ENCODE measurements at regions not wholly inside any gene's neighbourhood (a gene's known extent, or its start where the extent isn't known, plus 50 kb on each side); places are given as distances from the start of the nearest gene placed in this dataset.

DNA sequence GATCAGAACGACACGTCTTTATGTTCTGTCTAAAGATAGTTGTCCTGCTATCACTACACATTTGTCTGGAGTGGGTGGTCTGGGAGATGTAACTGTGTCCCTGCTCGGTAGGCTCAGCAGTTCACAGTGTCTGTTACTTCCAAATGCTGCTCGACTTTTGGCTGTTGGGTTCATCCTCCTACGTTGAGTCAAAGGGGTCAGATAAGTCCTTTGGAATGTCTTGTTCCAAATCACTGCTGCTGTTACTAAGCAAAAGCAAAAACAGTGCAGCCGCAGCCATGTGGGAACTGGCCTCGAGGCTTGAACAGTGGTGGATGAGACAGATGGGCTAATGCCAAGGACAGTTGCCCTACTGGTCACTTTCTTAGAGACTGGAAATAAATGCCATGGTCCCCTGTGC is 272.2 kb upstream of the MAP3K7 start:
- CTCF ChIA-PET = no interaction called here
- intact Hi-C loops (cut with micrococcal nuclease) = no loop called here

DNA sequence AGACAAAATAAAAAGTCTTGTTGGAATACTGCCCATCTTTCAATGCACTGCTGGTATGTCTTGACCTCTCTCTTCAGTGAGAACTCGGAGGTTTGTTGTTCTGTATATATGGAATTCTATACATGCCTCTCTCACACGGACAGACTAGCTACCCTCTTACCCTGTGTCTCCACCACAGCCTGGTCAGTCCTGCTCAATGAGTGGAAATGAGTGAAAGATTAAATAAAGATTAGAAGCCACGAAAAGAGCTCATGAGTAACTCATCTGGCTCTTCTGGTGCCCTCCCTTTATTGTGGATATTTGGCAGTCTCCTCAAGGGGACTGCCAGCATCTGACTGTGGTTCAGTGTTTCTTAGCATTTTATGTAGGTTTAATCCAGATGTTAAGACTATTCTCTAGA is 262.8 kb upstream of the MAP3K7 start:
- H3K27me3 ChIP-seq (ENCODE audit: low read length) = 0 out of 2 replicates have a peak, but pooled peaks cover 28% of the 10 kb centered on the region
- DNase-seq (no peak), ATAC-seq (no peak)
- no peaks in the 10 kb centered on the region for H3K4me1 ChIP-seq (ENCODE audit: insufficient read depth, low read length)
- no peaks in the 10 kb centered on the region for H3F3A ChIP-seq (ENCODE audit: low read length, unreplicated experiment)
- H3K4me2 ChIP-seq (ENCODE audit: low read length) = no peak overlapping the region
- TF ChIP-seq EZH2 (IDR thresholded peaks at IDR 0.05; ENCODE audit: low read length, unreplicated experiment) (no peak), EZH2phosphoT487 (IDR thresholded peaks at IDR 0.05; ENCODE audit: borderline replicate concordance, low read length) (no peak)
- TF ChIP-seq, protein P1, sequence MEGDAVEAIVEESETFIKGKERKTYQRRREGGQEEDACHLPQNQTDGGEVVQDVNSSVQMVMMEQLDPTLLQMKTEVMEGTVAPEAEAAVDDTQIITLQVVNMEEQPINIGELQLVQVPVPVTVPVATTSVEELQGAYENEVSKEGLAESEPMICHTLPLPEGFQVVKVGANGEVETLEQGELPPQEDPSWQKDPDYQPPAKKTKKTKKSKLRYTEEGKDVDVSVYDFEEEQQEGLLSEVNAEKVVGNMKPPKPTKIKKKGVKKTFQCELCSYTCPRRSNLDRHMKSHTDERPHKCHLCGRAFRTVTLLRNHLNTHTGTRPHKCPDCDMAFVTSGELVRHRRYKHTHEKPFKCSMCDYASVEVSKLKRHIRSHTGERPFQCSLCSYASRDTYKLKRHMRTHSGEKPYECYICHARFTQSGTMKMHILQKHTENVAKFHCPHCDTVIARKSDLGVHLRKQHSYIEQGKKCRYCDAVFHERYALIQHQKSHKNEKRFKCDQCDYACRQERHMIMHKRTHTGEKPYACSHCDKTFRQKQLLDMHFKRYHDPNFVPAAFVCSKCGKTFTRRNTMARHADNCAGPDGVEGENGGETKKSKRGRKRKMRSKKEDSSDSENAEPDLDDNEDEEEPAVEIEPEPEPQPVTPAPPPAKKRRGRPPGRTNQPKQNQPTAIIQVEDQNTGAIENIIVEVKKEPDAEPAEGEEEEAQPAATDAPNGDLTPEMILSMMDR (conservative IDR thresholded peaks at IDR 0.05; ENCODE audit: low read depth, low read length) = no peak
- H3K9me3 ChIP-seq (ENCODE audit: low read length) = no peaks in the 10 kb centered on the region
- CTCF ChIA-PET = no interaction called here
- no peak overlapping the region for H3K4me3 ChIP-seq (ENCODE audit: low read length)
- H3K27ac ChIP-seq (ENCODE audit: low read length) = no peak overlapping the region
- no TSS peak for BruUV-seq (replicated peaks)
- H3K9ac ChIP-seq (ENCODE audit: low read length) = no peak overlapping the region
- H3K36me3 ChIP-seq (ENCODE audit: low read depth, low read length) = no peaks in the 10 kb centered on the region
- no peaks in the 10 kb centered on the region for H3K79me2 ChIP-seq (ENCODE audit: low read length)
- no peaks in the 10 kb centered on the region for H4K20me1 ChIP-seq (ENCODE audit: low read length)
- POLR2A ChIA-PET (ENCODE audit: unreplicated experiment) = no interaction called here
- intact Hi-C loops (cut with micrococcal nuclease) = no loop called here
- no peak overlapping the region for H2AFZ ChIP-seq (ENCODE audit: low read length)
- H3K9me2 ChIP-seq (replicated peaks; ENCODE audit: low read length) = no peaks in the 10 kb centered on the region

More for the DNA sequence above, 272.2 kb upstream of the MAP3K7 start:
- Histone ChIP-seq H3K36me3 (ENCODE audit: low read depth, low read length) (no peaks in the 10 kb centered on the region), H3F3A (ENCODE audit: low read length, unreplicated experiment) (no peaks in the 10 kb centered on the region), H3K27ac (ENCODE audit: low read length) (no peak overlapping the region), H3K9ac (ENCODE audit: low read length) (no peak overlapping the region), H2AFZ (ENCODE audit: low read length) (no peak overlapping the region), H3K4me1 (ENCODE audit: insufficient read depth, low read length) (no peaks in the 10 kb centered on the region), H3K9me3 (ENCODE audit: low read length) (no peaks in the 10 kb centered on the region), H3K27me3 (ENCODE audit: low read length) (peaks cover 18% of the 10 kb centered on the region; the same call in 1 of the 2 replicates), H3K79me2 (ENCODE audit: low read length) (no peaks in the 10 kb centered on the region), H3K4me2 (ENCODE audit: low read length) (no peak overlapping the region), H3K4me3 (ENCODE audit: low read length) (no peak overlapping the region), H4K20me1 (ENCODE audit: low read length) (no peaks in the 10 kb centered on the region), H3K9me2 (replicated peaks; ENCODE audit: low read length) (no peaks in the 10 kb centered on the region)
- TF ChIP-seq EZH2phosphoT487 (IDR thresholded peaks at IDR 0.05; ENCODE audit: borderline replicate concordance, low read length) (no peak), EZH2 (IDR thresholded peaks at IDR 0.05; ENCODE audit: low read length, unreplicated experiment) (no peak)
- TF ChIP-seq, protein P1 (conservative IDR thresholded peaks at IDR 0.05; ENCODE audit: low read depth, low read length) = no peak
- DNase-seq (no peak), ATAC-seq (no peak)
- no TSS peak for BruUV-seq (replicated peaks)
- POLR2A ChIA-PET (ENCODE audit: unreplicated experiment) = no interaction called here

DNA sequence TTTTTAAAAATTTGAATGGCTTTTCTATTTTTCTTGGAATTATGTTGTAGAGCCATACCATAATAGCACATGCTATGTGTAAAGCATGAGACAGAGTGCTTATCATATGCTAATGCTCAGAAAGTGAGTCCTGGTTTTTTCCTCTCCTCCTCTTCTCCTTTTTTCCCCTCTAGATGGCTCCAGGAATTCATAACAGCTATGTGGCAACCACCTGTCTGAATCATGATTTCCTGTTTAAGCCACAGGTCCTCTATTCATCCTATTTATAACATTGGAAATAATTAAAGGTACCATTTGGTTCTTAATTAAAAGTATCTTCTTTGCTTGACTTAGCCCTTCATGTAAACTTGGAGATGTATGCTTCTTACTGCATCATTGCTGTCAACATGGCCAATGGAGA is 260.0 kb upstream of the MAP3K7 start:
- 0 out of 2 replicates have a peak, but pooled peaks cover 17% of the 10 kb centered on the region for H3K27me3 ChIP-seq (ENCODE audit: low read length)
- no peaks in the 10 kb centered on the region for H3K79me2 ChIP-seq (ENCODE audit: low read length)
- ATAC-seq = no peak
- no peaks in the 10 kb centered on the region for H3K9me3 ChIP-seq (ENCODE audit: low read length)
- H3K36me3 ChIP-seq (ENCODE audit: low read depth, low read length) = no peaks in the 10 kb centered on the region
- H4K20me1 ChIP-seq (ENCODE audit: low read length) = no peaks in the 10 kb centered on the region
- no peak overlapping the region for H3K9ac ChIP-seq (ENCODE audit: low read length)
- H3K4me3 ChIP-seq (ENCODE audit: low read length) = no peak overlapping the region
- peak; percentile 46 for DNase-seq
- intact Hi-C loops (cut with micrococcal nuclease) = no loop called here
- ChIA-PET POLR2A (ENCODE audit: unreplicated experiment) (no interaction called here), CTCF (no interaction called here)
- H3K4me1 ChIP-seq (ENCODE audit: insufficient read depth, low read length) = no peaks in the 10 kb centered on the region
- H3K4me2 ChIP-seq (ENCODE audit: low read length) = no peak overlapping the region
- H3F3A ChIP-seq (ENCODE audit: low read length, unreplicated experiment) = no peaks in the 10 kb centered on the region
- TF ChIP-seq, protein P1 (conservative IDR thresholded peaks at IDR 0.05; ENCODE audit: low read depth, low read length) = peak; percentile 41; the same call in 1 of the 2 replicates
- no peak for TF ChIP-seq EZH2phosphoT487 (IDR thresholded peaks at IDR 0.05; ENCODE audit: borderline replicate concordance, low read length)
- BruUV-seq (replicated peaks) = no TSS peak
- no peak overlapping the region for H3K27ac ChIP-seq (ENCODE audit: low read length)
- no peaks in the 10 kb centered on the region for H3K9me2 ChIP-seq (replicated peaks; ENCODE audit: low read length)
- no peak overlapping the region for H2AFZ ChIP-seq (ENCODE audit: low read length)

All from PC-3 (cell line).